Hepatic stellate cell (primary cell): ENCODE measurements at regions not wholly inside any gene's neighbourhood (a gene's known extent, or its start where the extent isn't known, plus 50 kb on each side); places are given as distances from the start of the nearest gene placed in this dataset.

Source experiments
- DNase-seq: peaks from one replicate; pipeline ENCODE4 v3.0.0; 2011; ENCODE audit warnings: low spot score

DNA sequence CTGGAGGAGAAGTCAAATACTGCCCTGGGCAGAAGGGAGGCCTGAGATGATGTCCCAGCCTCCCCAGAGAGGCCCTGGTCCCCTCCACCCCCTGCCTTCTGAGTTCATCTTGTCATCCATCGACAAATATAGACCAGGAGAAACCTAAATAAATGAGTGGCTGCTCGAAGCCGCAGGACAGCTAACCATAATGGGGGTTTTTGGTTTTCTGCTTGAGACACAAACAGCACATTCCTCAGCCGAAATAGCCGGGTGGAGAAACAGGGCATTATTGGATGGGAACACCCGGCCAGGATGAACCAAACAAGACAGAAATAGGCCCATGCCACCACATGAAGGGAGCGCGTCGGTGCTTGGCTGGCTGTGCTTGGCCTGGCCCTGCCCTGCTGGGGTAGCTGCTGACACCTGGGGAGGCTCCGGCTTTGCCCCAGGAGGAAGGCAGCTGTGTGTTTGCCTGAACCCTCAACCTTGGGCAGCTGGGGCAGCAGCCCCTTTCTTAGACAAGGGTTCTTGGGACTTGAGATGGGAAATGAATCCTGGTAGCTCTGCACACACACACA is 188.1 kb downstream of the IRX5 start:
- no peak for DNase-seq

DNA sequence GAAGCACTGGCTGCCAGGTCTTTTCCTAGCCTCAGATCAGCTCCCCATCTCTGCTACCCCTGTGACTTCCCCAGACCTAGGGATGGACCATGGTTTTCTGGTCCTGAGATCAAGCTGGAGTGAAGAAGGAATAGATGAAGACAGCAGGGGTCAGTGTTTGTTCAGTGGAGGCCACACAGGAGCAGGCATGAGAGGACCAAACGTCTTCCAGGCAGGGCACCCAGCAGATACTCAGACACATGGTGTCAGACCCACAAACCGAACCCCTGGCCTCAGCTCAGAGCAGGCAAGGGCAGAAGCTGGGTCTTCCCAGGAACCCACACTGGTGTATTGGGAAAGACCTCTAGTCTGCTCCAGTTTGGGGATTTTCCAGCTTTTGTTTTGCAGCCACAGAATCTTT is 189.7 kb downstream of the IRX5 start:
- no peak for DNase-seq

DNA sequence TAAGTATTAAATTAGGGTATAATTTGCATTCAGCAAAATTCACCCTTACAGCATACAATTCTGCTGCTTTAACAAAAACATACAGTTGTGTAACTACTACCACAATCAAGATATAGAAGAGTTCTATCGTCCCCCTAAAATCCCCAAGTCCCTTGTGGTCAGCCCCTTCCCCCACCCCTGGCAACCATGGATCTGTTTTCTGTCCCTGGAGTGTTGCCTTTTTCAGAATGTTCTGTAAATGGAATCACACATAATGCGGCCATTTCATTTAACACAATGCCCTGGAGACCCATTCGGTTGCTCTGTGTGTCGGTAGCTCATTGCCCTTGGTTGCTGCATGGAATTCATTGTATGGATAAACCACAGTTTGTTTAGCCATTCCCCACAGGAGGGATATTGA is 190.2 kb downstream of the IRX5 start:
- no peak for DNase-seq

DNA sequence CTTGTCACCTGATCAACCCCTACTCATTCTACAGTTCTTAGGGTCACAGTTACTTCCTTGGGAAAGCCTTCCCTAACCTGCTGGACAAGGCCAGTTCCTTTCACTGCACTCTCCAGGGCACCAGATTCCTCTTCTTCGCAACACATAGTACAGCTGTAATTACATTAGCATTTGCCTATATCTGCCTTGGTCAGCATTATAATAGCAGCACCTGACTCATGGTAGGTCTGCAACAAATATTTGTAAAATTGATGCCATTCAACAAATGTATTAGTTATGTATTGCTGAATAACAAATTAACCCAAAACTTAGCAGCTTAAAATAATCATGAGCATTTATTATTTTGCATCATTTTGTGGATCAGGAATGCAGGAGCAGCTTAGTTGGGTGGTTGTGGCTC is 193.0 kb downstream of the IRX5 start:
- no peak for DNase-seq

DNA sequence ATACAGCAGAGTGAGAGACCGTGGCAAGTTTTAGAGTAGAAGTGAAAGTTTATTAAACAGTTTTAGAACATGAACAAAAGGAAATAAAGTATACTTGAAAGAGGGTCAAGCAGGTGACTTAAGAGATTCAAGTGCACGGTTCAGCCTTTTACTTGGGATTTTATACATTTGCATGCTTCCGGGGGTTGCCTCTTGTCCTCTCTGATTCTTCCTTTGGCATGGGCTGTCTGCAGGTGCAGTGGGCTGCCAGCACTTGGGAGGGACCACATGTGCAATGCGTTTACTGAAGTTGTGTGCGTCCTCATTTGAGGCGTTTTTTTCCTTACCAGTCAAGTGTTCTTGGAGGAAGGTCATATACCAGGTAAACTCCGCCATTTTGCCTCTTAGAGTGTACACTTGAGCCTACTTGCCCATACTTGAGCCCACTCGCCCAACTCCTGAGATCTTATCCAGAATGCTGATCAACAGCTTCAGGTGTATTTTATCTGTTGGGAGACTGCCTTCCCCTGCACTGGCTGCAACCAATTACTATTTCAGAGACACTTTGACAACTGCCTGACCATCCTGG is 195.2 kb downstream of the IRX5 start:
- no peak for DNase-seq

DNA sequence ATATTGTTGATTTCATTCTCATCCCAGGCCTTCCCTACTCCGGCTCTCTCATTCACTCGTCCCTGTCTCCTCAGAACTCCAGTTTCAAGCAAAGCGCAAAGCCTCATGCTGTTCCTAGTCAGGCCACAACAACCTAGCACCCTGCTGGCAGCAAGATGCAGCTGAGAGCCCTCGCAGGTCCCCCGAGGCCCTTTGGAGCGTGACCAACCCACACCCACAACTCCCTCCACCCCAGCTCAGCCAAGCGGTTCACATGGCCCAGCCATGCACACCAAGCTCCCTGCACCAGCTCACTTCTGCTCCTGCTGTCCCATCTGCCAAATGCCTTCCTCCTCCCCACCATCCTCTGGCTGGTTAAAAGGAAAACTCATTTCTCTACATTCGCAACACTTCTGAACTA is 195.8 kb downstream of the IRX5 start:
- DNase-seq, result no peak

DNA sequence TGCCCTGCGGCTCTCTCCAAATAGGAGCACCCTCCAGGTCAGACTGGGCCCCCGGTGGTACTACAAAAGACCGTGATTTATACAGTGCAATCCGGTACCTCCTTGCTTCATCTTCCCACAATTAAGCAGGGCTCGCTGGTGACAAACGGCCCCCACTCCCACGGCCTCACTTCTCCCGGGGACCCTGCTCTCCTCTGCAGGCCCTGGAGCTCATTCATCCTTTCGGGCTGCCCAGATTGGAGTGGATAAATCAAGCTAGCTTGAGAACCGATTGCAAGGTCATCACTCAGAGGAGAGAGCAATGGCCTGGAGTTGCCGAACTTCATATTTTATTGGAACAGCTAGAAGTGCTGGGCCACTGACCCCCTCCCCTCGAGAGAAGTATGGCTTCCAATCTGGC is 193.5 kb upstream of the IRX6 start:
- no peak for DNase-seq

DNA sequence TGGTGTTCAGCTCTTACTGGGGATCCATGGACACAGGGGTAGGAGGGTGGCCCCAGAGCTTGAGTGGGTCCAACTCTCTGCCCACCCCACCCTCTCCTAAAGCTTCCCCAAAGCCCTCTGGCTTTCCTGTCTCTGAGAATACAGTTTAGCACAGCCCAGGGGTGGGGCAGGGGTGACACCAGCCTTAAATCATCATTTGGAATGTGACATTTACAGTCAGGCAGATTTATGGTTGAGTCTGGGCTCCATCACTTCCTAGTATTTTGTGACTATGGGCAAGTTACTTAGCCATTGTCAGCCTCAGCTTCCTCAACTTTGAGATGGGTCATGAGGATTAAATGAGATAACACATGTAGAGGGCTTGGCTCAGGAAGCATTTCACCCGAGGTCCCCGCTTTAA is 193.1 kb upstream of the IRX6 start:
- DNase-seq, result no peak

DNA sequence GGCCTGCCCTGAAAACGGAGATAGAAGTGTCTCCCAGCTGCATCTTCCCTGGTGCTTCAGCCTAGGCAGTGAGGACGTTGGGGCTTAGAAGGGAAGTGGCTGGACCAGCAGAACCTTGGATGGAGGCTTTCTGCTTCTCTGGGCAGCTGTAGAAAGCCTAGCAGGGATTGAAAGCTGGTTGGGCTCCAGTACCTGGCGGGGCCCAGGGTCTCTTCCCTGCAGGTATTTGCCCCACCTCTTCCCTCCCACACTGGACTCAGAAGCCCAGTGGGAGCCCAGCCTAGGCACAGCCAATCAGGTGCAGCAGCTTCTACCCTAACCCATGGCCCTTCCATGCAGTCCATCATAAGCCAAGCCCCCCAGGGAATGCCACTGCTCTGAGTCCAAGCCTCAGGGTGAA is 190.3 kb upstream of the IRX6 start:
- DNase-seq, result no peak

DNA sequence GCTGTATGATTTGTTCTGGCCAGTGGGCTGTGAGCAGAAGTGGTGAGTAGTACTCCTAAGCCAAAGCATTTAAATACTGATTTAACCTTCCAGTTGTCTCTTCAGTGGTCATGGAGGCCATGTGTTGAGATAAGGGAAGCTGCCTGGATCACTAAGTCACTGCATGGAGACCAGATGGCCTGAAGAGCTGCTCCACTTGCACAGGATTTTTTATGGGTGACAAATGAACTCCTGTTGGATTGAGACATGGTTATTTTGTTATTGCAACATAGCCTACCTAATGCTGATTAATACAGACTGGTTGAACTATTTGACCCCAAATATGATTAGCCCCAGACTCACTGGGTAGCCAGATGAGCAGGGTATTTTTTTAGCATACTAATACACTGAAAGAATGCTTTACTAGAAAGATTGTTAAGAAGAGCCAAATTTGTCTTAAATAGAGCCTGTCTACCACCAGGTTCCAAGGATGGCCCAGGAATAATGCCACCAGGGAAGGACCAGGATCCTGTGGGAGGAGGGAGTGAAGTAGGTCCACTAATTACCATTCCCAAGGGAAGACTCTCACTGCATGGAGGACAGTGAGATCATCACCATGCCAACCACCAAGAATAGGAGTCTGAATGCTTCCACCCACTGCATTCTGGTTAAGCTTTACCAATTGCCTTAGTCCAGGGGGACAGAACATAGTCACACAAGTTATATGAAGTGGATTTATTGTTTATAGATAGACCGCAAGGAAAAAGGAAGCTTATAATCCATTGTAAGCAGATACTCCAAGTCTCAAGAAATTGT is 187.4 kb upstream of the IRX6 start:
- no peak for DNase-seq

DNA sequence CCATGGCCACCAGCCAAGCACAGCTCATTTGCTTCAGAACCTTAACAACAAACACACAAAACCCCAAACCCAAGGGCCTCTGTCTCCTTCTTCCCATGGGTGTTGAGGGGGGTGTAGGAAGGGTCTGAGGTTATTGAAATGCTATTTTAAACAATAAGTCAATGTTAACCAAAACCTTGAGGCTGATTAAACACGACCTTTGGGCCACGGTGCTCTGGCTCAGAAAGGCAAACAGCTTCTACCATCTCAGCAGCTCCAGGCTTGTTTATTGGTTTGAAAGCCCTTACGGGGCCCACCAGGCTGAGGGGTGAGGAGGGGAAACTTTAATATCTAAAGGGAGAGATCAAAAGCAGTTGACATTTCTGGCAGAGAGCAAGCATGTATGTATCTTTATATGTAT is 185.7 kb upstream of the IRX6 start:
- DNase-seq, result no peak

DNA sequence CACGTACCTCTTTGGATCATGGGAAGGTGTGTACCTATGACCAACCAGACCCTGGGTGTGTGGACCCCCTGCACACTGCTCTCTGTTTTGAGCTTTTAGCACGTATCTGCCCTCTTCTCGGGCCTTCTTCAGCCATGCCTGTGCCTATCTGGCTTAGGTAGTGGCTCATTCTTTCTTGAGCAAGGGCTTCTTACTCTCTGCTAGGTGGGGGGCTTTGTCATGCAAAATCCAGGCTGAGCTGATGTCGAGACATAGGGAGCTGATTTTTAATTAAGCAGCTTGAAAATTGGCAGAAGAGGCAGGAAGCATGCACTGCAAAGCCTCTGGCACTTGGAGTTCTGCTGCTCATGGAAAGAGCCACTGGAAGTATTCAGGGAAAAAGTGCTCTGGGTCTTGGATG is 181.6 kb upstream of the IRX6 start:
- no peak for DNase-seq

DNA sequence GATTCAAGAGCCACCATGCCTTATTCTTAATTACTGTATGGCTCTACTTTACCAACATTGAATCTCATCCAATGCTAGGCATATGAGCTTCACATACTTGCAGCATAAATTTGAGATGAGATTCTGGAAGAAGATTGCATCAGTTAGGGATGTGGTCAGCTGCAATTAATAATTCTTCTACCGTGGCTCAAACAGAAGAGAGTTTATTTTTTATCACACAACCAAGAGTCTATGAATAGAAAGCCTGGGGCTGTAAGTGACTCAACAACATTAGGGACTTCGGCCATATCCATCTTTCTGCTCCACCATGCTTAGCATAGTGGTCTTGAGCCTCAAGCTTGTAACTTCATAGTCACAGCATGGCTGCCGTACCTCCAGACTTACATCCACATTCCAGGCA is 179.4 kb upstream of the IRX6 start:
- DNase-seq, result no peak

DNA sequence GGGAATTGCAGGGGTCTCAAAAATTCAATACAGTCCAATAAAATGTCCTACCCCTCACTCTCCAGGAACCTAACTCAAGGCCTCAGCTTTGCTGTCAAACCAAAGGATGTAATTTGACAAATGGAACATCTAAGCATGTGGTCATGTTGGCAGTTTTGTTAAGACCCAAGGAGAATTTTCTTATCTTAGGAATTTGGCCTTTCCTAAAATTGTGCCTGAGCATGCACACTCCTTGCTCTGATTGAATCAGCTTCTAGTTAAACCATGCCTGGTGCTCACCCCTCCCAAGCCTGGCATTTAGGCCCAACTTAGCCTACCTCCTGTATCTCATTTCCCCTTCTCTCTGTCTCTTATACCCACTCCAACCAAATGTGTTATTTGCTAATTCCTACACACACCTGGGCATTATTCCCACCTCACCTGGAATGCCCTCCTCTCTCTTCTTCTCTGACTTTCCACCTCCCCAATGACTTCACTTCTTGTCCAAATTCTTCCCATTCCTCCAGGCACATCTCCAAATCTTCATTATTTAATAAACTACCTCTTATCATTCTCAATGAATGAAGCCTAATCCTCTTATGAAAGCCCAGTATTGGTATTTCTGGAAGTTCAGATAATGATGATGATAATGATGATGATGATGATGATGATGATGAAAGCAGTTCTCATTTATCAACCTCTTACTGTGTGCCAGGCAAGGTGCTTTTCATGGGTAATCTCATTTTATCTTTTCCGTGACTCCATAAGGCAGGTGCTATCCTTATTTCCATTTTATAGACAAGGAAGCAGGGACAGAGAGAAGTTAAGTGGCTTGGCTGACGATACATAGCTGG is 178.0 kb upstream of the IRX6 start:
- no peak for DNase-seq

DNA sequence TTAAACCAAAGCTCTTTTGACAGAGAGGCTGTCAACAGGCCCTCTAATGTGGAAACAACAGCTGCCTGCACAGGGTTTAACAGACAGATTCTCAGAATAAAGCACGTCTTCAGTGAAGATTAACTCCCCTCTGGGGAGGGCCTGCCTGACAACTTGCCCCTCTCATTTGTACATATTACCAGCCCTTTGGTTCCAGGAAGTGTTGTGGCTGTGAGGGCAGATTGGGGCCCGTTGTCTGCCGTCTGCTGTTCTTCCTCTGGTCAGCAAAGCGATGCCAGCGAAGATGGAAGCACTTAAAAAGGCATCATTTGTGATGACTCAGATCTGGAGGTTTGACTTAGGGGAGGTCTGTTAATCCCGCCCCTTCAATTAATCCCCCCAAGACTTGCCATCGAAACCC is 177.0 kb upstream of the IRX6 start:
- DNase-seq, result no peak

DNA sequence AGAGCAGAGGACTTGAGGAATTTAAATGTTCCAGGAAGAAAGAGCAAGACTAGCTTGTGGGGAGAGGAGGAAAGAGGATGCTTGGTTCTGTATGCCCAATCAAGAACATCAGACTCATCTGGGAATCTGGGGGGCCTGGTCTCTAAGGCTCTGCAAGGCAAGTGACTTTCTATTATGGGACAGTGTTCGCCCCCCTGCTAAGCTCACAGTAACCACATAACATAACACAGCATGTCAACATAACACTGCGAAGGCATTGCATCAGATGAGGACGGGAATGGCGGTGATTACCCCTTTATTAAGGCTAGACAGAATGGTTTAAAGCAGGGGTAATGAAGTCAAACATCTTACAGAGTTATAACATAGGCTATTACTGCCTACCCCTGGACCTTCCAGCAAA is 176.6 kb upstream of the IRX6 start:
- DNase-seq, result no peak

DNA sequence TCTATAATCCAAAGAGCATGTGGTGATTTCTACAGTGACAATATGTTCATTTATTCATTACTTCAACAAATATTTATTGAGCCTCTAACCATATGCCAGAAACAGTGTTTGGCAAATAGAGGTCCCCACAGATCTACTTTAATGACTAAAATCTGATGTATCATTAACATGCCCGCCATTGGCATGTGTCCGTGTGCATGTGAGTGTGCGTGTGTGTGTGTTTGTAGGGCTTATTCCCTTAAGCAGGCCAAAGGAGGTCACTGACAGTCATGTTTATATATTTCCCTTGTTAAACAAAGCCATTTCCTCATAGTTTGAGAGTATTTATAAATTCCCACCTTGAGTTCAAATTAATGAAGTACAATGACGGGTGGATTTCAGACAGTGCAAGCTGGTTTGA is 174.4 kb upstream of the IRX6 start:
- no peak for DNase-seq

DNA sequence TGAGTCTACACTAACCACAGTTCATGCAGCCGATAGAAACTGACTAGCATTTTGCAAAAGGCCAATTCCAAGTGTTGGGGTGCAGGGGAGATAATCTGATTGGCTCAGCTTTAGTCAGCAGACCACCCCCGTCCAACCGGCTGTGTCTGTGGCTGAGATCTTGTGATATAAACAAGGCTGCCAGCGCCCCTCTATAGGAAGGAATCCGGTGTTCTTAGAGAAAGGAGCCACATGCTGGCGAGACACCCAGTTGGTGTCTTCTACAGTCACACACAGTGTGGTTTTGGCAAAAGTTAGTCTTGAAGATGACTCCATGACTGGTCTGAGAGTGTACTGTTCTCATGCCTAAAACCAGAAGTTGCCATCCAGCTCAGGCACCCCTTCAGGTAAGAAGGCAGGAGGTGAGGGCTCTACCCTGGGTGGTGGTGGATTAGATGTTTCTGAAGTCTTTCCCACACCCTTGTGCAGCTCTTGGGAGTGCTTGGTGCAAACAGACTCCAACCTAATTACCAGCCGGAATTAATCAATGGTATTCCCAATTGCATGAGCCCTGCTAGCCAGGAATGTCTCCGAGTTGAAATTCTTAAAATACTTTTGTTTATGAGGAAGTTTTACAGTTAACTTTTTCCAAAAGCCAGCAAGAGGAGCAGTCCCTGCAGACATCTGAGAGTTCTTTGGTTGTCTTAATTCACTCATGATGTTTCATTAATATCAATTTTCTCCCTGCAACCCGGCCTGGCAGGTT is 172.3 kb upstream of the IRX6 start:
- DNase-seq, result no peak

DNA sequence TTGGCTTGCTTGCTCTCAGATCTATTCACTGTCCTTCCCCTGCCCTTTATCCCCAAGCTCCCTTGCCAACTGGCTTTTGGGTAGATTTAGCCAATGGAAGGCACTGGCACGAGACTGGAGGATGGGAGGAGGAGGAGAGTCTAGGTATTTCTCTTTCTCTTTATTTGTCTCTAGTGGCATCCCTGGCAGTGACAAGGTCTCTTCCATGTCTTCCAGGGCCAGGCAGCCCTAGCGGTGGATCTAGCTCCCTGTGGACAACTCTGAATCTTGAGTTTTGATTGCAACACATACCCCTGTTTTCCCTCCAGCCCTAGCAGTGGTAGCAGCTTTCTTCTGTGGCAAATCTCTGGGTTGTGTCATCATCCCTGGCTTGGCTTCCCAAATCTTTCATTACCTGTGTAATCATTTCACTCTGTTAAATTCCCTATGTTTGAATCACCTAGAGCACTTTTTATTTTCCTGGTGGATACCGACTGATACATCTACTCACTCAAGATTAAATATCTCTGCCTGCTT is 171.1 kb upstream of the IRX6 start:
- DNase-seq, result no peak

DNA sequence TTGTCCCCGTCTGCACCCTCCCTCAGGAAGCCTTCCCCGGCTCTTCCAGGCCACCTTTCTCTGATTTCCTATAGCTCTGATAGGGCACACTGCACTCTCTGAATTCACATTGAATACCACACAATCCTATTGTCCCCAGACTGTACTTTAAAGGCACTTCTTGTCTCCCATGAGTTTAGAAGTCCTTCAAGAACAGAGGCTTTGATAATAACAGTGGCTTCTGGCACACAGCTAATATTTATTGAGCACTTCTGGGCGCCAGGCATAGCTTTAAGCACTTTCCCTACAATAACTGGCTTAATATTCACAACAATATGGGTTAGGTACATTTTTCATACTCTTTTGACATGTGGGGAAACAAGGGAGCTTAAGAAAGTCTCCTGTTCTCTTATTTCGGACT is 169.7 kb upstream of the IRX6 start:
- no peak for DNase-seq

DNA sequence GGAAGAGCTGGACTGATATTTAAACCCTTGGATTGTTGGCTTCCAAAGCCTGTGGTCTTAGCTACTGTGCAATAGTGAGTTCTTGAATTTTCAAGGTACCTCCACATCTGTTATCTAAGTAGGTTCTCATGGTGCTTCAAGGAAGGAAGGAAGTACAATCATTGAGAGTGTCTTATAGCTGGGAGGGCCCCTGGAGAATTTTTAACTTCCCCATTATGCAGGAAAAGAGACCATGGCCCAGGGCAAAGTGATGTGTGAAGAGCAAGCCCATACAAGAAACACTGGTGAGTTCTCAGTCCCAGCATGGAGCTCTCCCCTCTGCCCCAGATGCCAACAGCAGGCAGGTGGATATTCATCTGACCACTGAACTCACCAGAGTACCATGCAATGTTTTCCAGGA is 169.0 kb upstream of the IRX6 start:
- no peak for DNase-seq

DNA sequence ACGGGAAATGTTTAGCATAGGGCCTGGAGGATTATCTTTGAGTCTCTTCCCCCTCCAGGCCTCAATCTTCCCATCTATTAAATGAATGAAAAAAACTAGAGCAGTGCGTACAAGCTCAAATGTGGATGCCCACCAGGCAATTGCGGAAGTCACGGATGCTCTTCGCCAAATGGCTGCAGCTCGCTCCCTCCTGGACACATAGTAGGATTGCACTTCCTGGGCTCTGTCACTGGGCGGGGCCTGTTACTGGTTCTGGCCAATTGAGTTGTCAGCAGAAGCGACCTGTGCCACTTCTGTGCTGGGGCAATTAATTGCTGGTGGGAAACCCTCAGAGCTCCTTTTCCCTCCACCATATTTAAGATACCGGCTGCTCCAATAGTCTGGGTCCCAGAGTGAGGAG is 168.2 kb upstream of the IRX6 start:
- DNase-seq, result no peak
